Kidney (tissue), 13 donors: ENCODE measurements at regions not wholly inside any gene's neighbourhood (a gene's known extent, or its start where the extent isn't known, plus 50 kb on each side); places are given as distances from the start of the nearest gene placed in this dataset.

Experiments
- DNase-seq, 5 donors: peaks; one replicate each; pipeline ENCODE4 v3.0.0-alpha.2; 2013 to 2020
- FAIRE-seq: peaks from 2 replicates; lab custom pipeline; 2012; peaks lifted over from hg19 to GRCh38; lab: Jason Lieb, UNC
- H3K27ac ChIP-seq, 2 donors: one replicate each; pipeline ENCODE4 v1.7.0; 2013; ENCODE audit warnings: low read depth in 2 of 2, low read length in 2 of 2, inconsistent platforms in 1 of 2
- H3K27me3 ChIP-seq: one replicate; pipeline ENCODE4 v1.7.1; 2013; ENCODE audit warnings: low read length, inconsistent platforms; ENCODE audit not compliant: control insufficient read depth, insufficient read depth
- H3K36me3 ChIP-seq, 3 donors: one replicate each; pipeline versions ENCODE4 v1.7.0 to v1.7.1; 2013; ENCODE audit warnings: low read length in 3 of 3, control low read depth in 1 of 3, inconsistent platforms in 1 of 3; ENCODE audit not compliant: insufficient read depth in 3 of 3, control insufficient read depth in 2 of 3
- H3K4me1 ChIP-seq, 3 donors: one replicate each; pipeline versions ENCODE4 v1.7.0 to v1.7.1; 2013; ENCODE audit warnings: low read length in 3 of 3, inconsistent platforms in 1 of 3, low read depth in 1 of 3; ENCODE audit not compliant: control insufficient read depth in 2 of 3, insufficient read depth in 2 of 3
- H3K4me3 ChIP-seq, 3 donors: one replicate each; pipeline versions ENCODE4 v1.7.0 to v1.8.1; 2013; ENCODE audit warnings: low read length in 3 of 3, control low read depth in 1 of 3, inconsistent platforms in 1 of 3
- H3K9ac ChIP-seq, 3 donors: one replicate each; pipeline versions ENCODE4 v1.7.0 to v1.7.1; 2013; ENCODE audit warnings: low read length in 3 of 3, control low read depth in 1 of 3, inconsistent platforms in 1 of 3
- H3K9me3 ChIP-seq, 3 donors: one replicate each; pipeline versions ENCODE4 v1.7.0 to v1.7.1; 2013; ENCODE audit warnings: low read length in 3 of 3, control low read depth in 1 of 3, inconsistent platforms in 1 of 3; ENCODE audit not compliant: control insufficient read depth in 2 of 3, insufficient read depth in 1 of 3
- CTCF ChIP-seq: IDR thresholded peaks from 3 replicates; pipeline ENCODE4 v1.5.1; 2012; ENCODE audit warnings: mild to moderate bottlenecking, moderate library complexity, borderline replicate concordance; ENCODE audit not compliant: insufficient read depth; ENCODE audit errors: extremely low read depth
- intact Hi-C: fragments of 100-400 bp; cut with DNase I; formaldehyde crosslinking; loops from one replicate; pipeline ENCODE4 v1.11.1; 2022
- donor health status: control.
- donor health status: control.
- donor health status: control.
- donor health status: control.
- donor health status: control.
- donor health status: DM: yes; HTN: yes; CAD: no.
- donor health status: Normal renal cell carcinoma (clear cell type).

- Histone ChIP-seq H3K36me3 (no peaks in the 10 kb centered on the region), H3K27me3 (no peaks in the 10 kb centered on the region), H3K4me1 (no peaks in the 10 kb centered on the region), H3K9ac (no peak overlapping the region), H3K4me3 (no peak overlapping the region), H3K27ac (no peak overlapping the region), H3K9me3 (no peaks in the 10 kb centered on the region)
- DNase-seq (no peak), FAIRE-seq (no peak)
- TF ChIP-seq CTCF, result no peak
- intact Hi-C loops, result no loop called here
These were observed 93.1 kb upstream of the SOD3 start for GRCh38 chr4:24702281-24702680.

GRCh38 chr4:24703298-24703697 is 92.1 kb upstream of the SOD3 start:
- no peak for FAIRE-seq

GRCh38 chr4:24704149-24704548 is 91.2 kb upstream of the SOD3 start:
- H3K9ac ChIP-seq, result no peak overlapping the region
- H3K27ac ChIP-seq, result no peak overlapping the region
- no peaks in the 10 kb centered on the region for H3K36me3 ChIP-seq
- H3K4me3 ChIP-seq, result no peak overlapping the region
- FAIRE-seq (no peak), DNase-seq (peak in 1 of 5 donors; percentile 34)
- TF ChIP-seq CTCF, result no peak
- no peaks in the 10 kb centered on the region for H3K4me1 ChIP-seq
- intact Hi-C loops, result no loop called here
- H3K27me3 ChIP-seq, result no peaks in the 10 kb centered on the region
- no peaks in the 10 kb centered on the region for H3K9me3 ChIP-seq

More at GRCh38 chr4:24703298-24703697, 92.1 kb upstream of the SOD3 start:
- Histone ChIP-seq H3K9ac (no peak overlapping the region), H3K27ac (no peak overlapping the region), H3K4me1 (no peaks in the 10 kb centered on the region), H3K4me3 (no peak overlapping the region), H3K9me3 (no peaks in the 10 kb centered on the region), H3K27me3 (no peaks in the 10 kb centered on the region), H3K36me3 (no peaks in the 10 kb centered on the region)
- intact Hi-C loops, result no loop called here
- DNase-seq, result no peak
- no peak for TF ChIP-seq CTCF

GRCh38 chr4:24705016-24705753 is 90.2 kb upstream of the SOD3 start:
- DNase-seq, result no peak
- no peak for FAIRE-seq
- no peak for TF ChIP-seq CTCF
- no peak overlapping the region for H3K4me3 ChIP-seq
- peaks cover 0 to 3% (median 0%) of the 10 kb centered on the region in 3 donors for H3K9me3 ChIP-seq
- no peaks in the 10 kb centered on the region for H3K4me1 ChIP-seq
- no peak overlapping the region for H3K27ac ChIP-seq
- H3K27me3 ChIP-seq, result no peaks in the 10 kb centered on the region
- intact Hi-C loops, result no loop called here
- no peaks in the 10 kb centered on the region for H3K36me3 ChIP-seq
- H3K9ac ChIP-seq, result no peak overlapping the region
